Lower leg skin (tissue), 3 donors: ENCODE measurements at regions not wholly inside any gene's neighbourhood (a gene's known extent, or its start where the extent isn't known, plus 50 kb on each side); places are given as distances from the start of the nearest gene placed in this dataset.

ENCODE experiments used
- POLR2A ChIP-seq, 2 donors: fragments of 450-650 bp; IDR thresholded peaks; one replicate each; pipeline ENCODE4 v1.6.1; 2016 to 2017; ENCODE audit warnings: antibody characterized with exemption in 2 of 2, mild to moderate bottlenecking in 1 of 2, moderate library complexity in 1 of 2
- TF ChIP-seq, protein P1 (sequence below), 3 donors: fragments of 450-650 bp; IDR thresholded peaks; one replicate each; pipeline ENCODE4 v1.5.1; 2016; ENCODE audit warnings: antibody characterized with exemption in 3 of 3, mild to moderate bottlenecking in 3 of 3, moderate library complexity in 2 of 3

DNA sequence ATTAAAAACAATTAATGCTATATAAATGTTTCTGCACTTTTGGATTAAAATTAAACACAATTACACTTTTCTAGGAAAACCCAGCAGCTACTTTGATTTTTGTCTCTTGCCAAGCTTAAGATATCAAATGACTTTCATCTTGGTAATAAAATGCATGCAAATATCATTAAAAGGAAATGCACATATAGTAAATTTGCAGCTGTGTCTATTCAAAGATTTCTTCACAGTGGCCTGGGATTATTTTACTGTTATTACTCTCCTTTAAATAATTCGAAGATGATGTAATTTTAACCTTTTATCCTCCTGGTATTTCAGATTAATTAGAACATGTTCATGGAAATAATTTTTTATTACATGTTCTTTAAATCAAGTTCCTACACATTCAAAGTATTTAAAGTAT is 529.5 kb upstream of the RGMB start:
- TF ChIP-seq, protein P1, sequence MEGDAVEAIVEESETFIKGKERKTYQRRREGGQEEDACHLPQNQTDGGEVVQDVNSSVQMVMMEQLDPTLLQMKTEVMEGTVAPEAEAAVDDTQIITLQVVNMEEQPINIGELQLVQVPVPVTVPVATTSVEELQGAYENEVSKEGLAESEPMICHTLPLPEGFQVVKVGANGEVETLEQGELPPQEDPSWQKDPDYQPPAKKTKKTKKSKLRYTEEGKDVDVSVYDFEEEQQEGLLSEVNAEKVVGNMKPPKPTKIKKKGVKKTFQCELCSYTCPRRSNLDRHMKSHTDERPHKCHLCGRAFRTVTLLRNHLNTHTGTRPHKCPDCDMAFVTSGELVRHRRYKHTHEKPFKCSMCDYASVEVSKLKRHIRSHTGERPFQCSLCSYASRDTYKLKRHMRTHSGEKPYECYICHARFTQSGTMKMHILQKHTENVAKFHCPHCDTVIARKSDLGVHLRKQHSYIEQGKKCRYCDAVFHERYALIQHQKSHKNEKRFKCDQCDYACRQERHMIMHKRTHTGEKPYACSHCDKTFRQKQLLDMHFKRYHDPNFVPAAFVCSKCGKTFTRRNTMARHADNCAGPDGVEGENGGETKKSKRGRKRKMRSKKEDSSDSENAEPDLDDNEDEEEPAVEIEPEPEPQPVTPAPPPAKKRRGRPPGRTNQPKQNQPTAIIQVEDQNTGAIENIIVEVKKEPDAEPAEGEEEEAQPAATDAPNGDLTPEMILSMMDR (IDR thresholded peaks at IDR 0.05), result no peak
- TF ChIP-seq POLR2A (IDR thresholded peaks at IDR 0.05), result no peak
